PC-9 (cell line): ENCODE measurements at regions not wholly inside any gene's neighbourhood (a gene's known extent, or its start where the extent isn't known, plus 50 kb on each side); places are given as distances from the start of the nearest gene placed in this dataset.

Source experiments
- CTCF ChIP-seq: fragments of 200-600 bp; sonication (generic); conservative IDR thresholded peaks from 2 replicates; pipeline ENCODE4 v1.6.1; 2017; ENCODE audit warnings: mixed run types, antibody characterized with exemption, mild to moderate bottlenecking, moderate library complexity
- EZH2 ChIP-seq: fragments of 200-600 bp; sonication (generic); IDR thresholded peaks from 2 replicates; pipeline ENCODE4 v1.8.0; 2017; ENCODE audit warnings: antibody characterized with exemption, low read depth

GRCh38 chr18:39784541-39784940 lies 2170.5 kb upstream of the PIK3C3 start:
- TF ChIP-seq CTCF = no peak
- no peak for TF ChIP-seq EZH2
